ENCODE measurements at regions not wholly inside any gene's neighbourhood (a gene's known extent, or its start where the extent isn't known, plus 50 kb on each side); places are given as distances from the start of the nearest gene placed in this dataset.

DNA sequence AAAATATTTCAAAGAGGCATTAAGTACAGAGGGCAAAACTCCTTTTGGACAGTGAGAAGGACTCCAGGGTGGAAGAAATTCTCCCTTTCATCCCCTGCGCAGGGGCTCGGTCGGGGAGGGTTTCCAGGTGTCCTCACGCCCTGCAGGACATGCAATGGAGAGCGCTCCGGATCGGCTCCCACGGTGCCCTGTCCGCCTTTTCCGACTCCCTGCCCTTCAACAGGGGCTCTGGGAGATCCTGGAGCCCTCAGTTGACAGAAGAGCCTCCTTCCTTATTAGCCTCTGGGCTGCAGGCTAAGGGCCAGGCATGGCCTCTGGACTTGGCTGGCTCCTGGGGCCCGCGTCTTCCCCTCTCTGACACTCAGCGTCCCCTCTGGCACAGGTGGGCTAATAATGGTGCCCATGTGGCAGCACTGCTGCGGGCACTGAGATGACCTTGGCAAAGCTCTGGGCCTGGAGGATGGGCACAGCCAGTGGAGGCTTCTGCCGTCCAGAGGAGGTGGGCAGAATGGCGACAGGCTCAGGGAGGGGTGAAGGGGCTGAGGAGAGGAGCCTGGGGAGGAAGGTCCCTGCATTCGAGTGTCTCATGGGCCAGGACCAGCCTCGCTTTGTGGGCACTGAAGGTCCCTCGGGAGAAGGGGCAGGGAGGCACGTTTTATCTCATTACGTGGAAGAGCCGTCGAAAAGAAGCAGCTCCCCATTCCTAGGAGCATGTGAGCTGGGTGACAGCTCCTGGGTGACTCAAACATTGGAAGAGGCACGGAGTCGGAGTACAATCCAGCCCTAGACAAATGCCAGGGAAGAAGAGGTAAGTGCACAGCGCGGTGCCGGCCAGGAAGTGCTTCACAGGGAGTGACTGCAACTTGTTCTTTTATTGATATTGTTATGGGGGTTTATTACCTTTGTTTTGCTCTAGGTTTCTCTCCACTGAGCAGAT, 161.7 kb downstream of the IRF8 start:
- TF ChIP-seq, protein P1, sequence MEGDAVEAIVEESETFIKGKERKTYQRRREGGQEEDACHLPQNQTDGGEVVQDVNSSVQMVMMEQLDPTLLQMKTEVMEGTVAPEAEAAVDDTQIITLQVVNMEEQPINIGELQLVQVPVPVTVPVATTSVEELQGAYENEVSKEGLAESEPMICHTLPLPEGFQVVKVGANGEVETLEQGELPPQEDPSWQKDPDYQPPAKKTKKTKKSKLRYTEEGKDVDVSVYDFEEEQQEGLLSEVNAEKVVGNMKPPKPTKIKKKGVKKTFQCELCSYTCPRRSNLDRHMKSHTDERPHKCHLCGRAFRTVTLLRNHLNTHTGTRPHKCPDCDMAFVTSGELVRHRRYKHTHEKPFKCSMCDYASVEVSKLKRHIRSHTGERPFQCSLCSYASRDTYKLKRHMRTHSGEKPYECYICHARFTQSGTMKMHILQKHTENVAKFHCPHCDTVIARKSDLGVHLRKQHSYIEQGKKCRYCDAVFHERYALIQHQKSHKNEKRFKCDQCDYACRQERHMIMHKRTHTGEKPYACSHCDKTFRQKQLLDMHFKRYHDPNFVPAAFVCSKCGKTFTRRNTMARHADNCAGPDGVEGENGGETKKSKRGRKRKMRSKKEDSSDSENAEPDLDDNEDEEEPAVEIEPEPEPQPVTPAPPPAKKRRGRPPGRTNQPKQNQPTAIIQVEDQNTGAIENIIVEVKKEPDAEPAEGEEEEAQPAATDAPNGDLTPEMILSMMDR (IDR thresholded peaks at IDR 0.05), result no peak
- TF ChIP-seq POLR2A (IDR thresholded peaks at IDR 0.05), result no peak
